Upper lobe of left lung (tissue), 6 donors: ENCODE measurements at regions not wholly inside any gene's neighbourhood (a gene's known extent, or its start where the extent isn't known, plus 50 kb on each side); places are given as distances from the start of the nearest gene placed in this dataset.
"Not testable (repeated sequence)": the region's sequence is repeated elsewhere in the genome, so short reads cannot be mapped to it uniquely, and the experiment has no call there.

Source experiments
- ATAC-seq, 2 donors: fragments of 200-7000 bp; cut with Tn5 transposase; one replicate each; pipeline ENCODE4 v1.9.1; 2022; ENCODE audit warnings: mild to moderate bottlenecking in 2 of 2, moderate library complexity in 2 of 2; ENCODE audit not compliant: low FRiP score in 2 of 2
- DNase-seq, 2 donors: peaks; one replicate each; pipeline ENCODE4 v3.0.0-alpha.2; 2019 to 2020
- H3K27ac ChIP-seq, 4 donors: fragments of 200-600 bp; sonication (generic); one replicate each; pipeline ENCODE4 v1.5.1; 2016 to 2019
- H3K27me3 ChIP-seq, 4 donors: fragments of 200-600 bp; sonication (generic); one replicate each; pipeline ENCODE4 v1.5.1; 2017 to 2019
- H3K36me3 ChIP-seq, 4 donors: fragments of 200-600 bp; sonication (generic); one replicate each; pipeline ENCODE4 v1.5.1; 2016 to 2019
- H3K4me1 ChIP-seq, 4 donors: fragments of 200-600 bp; sonication (generic); one replicate each; pipeline ENCODE4 v1.5.1; 2018 to 2019
- H3K4me3 ChIP-seq, 4 donors: fragments of 200-600 bp; sonication (generic); one replicate each; pipeline ENCODE4 v1.5.1; 2017 to 2019; ENCODE audit warnings: mild to moderate bottlenecking in 2 of 4, moderate library complexity in 1 of 4
- H3K9me3 ChIP-seq, 4 donors: fragments of 200-600 bp; sonication (generic); one replicate each; pipeline ENCODE4 v1.5.1; 2018 to 2019
- CTCF ChIP-seq, 6 experiments: fragments of 450-650 bp in 4 of 6; fragments of 200-600 bp in 2 of 6; sonication (generic) in 2 of 6; IDR thresholded peaks; one replicate each; pipeline ENCODE4 v1.5.1; 2016 to 2019; ENCODE audit warnings: antibody characterized with exemption in 6 of 6
- EP300 ChIP-seq, 4 donors: sonication (generic); formaldehyde crosslinking; IDR thresholded peaks; one replicate each; pipeline ENCODE4 v1.5.1; 2017; ENCODE audit warnings: antibody characterized with exemption in 4 of 4, control low read depth in 2 of 4
- POLR2A ChIP-seq, 4 donors: fragments of 450-650 bp; IDR thresholded peaks; one replicate each; pipeline ENCODE4 v1.5.1; 2016 to 2017; ENCODE audit warnings: antibody characterized with exemption in 4 of 4, mild to moderate bottlenecking in 2 of 4
- POLR2AphosphoS5 ChIP-seq, 2 donors: sonication (generic); formaldehyde crosslinking; IDR thresholded peaks; one replicate each; pipeline ENCODE4 v1.5.1; 2017; ENCODE audit warnings: antibody characterized with exemption in 2 of 2
- WGBS, 2 donors: methylation state at CpG; one replicate each; pipeline ENCODE4 v1.1.5; 2017 to 2018; 5-methylcytosine and 5-hydroxymethylcytosine counted together
- donor health status: DM: no; HTN: no; CAD: no; lungs with moderate emphysema.
- donor health status: DM: no; HTN: yes; CAD: no; lungs with severe emphysema.

- H3K27me3 ChIP-seq: no peaks in the 10 kb centered on the region
- no peak for ATAC-seq
- no peaks in the 10 kb centered on the region for H3K4me1 ChIP-seq
- TF ChIP-seq POLR2A (IDR thresholded peaks at IDR 0.05): no peak
- no peak for TF ChIP-seq CTCF (IDR thresholded peaks at IDR 0.05)
- no peak for TF ChIP-seq EP300 (IDR thresholded peaks at IDR 0.05)
- no peak for TF ChIP-seq POLR2AphosphoS5 (IDR thresholded peaks at IDR 0.05)
- H3K36me3 ChIP-seq: no peaks in the 10 kb centered on the region
- no peak overlapping the region for H3K27ac ChIP-seq
- WGBS, 2 donors: 51 to 59% methylated on average over 2 of the region's 2 CpGs
- no peak for DNase-seq
- H3K9me3 ChIP-seq: peaks cover 0 to 4% (median 0%) of the 10 kb centered on the region in 4 donors
- H3K4me3 ChIP-seq: no peak overlapping the region
Observed at GRCh38 chr4:104010722-104011121, 290.9 kb upstream of the TACR3 start.

GRCh38 chr4:104002318-104002717 lies 282.5 kb upstream of the TACR3 start:
- H3K4me1 ChIP-seq, H3K27me3 ChIP-seq, H3K27ac ChIP-seq, DNase-seq, H3K36me3 ChIP-seq, H3K4me3 ChIP-seq, ATAC-seq: not testable (repeated sequence)
- peaks cover 0 to 22% (median 14%) of the 10 kb centered on the region in 4 donors for H3K9me3 ChIP-seq
- 80 to 81% methylated on average over 6 of the region's 6 CpGs for WGBS, 2 donors

GRCh38 chr4:103998756-103999155 lies 279.0 kb upstream of the TACR3 start:
- no peak overlapping the region for H3K27ac ChIP-seq
- WGBS, 2 donors: 76 to 86% methylated on average over 3 of the region's 3 CpGs
- DNase-seq (no peak), ATAC-seq (no peak)
- no peaks in the 10 kb centered on the region for H3K4me1 ChIP-seq
- peaks cover 0 to 22% (median 11%) of the 10 kb centered on the region in 4 donors for H3K9me3 ChIP-seq
- TF ChIP-seq POLR2A (IDR thresholded peaks at IDR 0.05): no peak
- TF ChIP-seq CTCF (IDR thresholded peaks at IDR 0.05): no peak
- no peak for TF ChIP-seq EP300 (IDR thresholded peaks at IDR 0.05)
- TF ChIP-seq POLR2AphosphoS5 (IDR thresholded peaks at IDR 0.05): no peak
- H3K27me3 ChIP-seq: no peaks in the 10 kb centered on the region
- H3K4me3 ChIP-seq: no peak overlapping the region
- H3K36me3 ChIP-seq: no peaks in the 10 kb centered on the region

- TF ChIP-seq CTCF (IDR thresholded peaks at IDR 0.05) (no peak), POLR2AphosphoS5 (IDR thresholded peaks at IDR 0.05) (no peak), EP300 (IDR thresholded peaks at IDR 0.05) (no peak), POLR2A (IDR thresholded peaks at IDR 0.05) (no peak)
- no peaks in the 10 kb centered on the region for H3K4me1 ChIP-seq
- H3K4me3 ChIP-seq: no peak overlapping the region
- ATAC-seq: peak in 1 of 2 donors; percentile 56
- WGBS, 2 donors: 26 to 37% methylated on average over 2 of the region's 2 CpGs
- no peaks in the 10 kb centered on the region for H3K36me3 ChIP-seq
- DNase-seq: peak in 1 of 2 donors; percentile 32
- no peaks in the 10 kb centered on the region for H3K27me3 ChIP-seq
- peaks cover 0 to 9% (median 1%) of the 10 kb centered on the region in 4 donors for H3K9me3 ChIP-seq
- no peak overlapping the region for H3K27ac ChIP-seq
Observed at GRCh38 chr4:103996637-103997036, 276.9 kb upstream of the TACR3 start.

GRCh38 chr4:103996064-103996463 lies 276.3 kb upstream of the TACR3 start:
- Histone ChIP-seq H3K27ac (no peak overlapping the region), H3K27me3 (no peaks in the 10 kb centered on the region), H3K9me3 (peaks cover 0 to 5% (median 3%) of the 10 kb centered on the region in 4 donors), H3K4me1 (no peaks in the 10 kb centered on the region), H3K4me3 (no peak overlapping the region), H3K36me3 (no peaks in the 10 kb centered on the region)
- TF ChIP-seq POLR2A (IDR thresholded peaks at IDR 0.05) (no peak), POLR2AphosphoS5 (IDR thresholded peaks at IDR 0.05) (no peak), EP300 (IDR thresholded peaks at IDR 0.05) (no peak), CTCF (IDR thresholded peaks at IDR 0.05) (no peak)
- no peak for ATAC-seq
- WGBS, 2 donors: 38 to 43% methylated on average over 2 of the region's 2 CpGs
- no peak for DNase-seq
